ENCODE measurements at regions not wholly inside any gene's neighbourhood (a gene's known extent, or its start where the extent isn't known, plus 50 kb on each side); places are given as distances from the start of the nearest gene placed in this dataset.

- ATAC-seq (ENCODE audit: low FRiP score): no peak
- TF ChIP-seq, protein P1, sequence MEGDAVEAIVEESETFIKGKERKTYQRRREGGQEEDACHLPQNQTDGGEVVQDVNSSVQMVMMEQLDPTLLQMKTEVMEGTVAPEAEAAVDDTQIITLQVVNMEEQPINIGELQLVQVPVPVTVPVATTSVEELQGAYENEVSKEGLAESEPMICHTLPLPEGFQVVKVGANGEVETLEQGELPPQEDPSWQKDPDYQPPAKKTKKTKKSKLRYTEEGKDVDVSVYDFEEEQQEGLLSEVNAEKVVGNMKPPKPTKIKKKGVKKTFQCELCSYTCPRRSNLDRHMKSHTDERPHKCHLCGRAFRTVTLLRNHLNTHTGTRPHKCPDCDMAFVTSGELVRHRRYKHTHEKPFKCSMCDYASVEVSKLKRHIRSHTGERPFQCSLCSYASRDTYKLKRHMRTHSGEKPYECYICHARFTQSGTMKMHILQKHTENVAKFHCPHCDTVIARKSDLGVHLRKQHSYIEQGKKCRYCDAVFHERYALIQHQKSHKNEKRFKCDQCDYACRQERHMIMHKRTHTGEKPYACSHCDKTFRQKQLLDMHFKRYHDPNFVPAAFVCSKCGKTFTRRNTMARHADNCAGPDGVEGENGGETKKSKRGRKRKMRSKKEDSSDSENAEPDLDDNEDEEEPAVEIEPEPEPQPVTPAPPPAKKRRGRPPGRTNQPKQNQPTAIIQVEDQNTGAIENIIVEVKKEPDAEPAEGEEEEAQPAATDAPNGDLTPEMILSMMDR (IDR thresholded peaks at IDR 0.05): no peak
- DNase-seq (ENCODE audit: low spot score): no peak
Observed at GRCh38 chr5:2906302-2907090, 155.0 kb upstream of the IRX2 start.

DNA sequence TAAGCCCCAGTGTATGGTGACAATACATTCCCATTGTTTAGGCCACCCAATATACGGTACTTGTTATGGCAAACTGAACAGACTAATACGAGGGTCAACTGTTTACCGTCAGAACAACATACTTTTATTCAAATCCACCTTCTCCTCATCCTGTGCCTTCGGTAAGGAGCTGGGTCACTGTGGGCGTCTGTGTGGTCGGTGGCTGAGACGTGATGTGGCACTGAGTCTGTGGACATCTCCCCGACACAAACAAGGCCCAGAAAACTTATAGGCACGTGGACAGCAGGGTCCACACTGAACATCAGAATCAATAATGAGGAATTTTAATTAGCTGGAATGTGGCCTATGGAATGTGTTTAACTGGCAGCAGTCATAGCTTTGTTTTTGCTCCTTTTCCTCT lies 154.3 kb upstream of the IRX2 start:
- no peak for DNase-seq (ENCODE audit: low spot score)
- ATAC-seq (ENCODE audit: low FRiP score): no peak
- TF ChIP-seq, protein P1 (IDR thresholded peaks at IDR 0.05): no peak

DNA sequence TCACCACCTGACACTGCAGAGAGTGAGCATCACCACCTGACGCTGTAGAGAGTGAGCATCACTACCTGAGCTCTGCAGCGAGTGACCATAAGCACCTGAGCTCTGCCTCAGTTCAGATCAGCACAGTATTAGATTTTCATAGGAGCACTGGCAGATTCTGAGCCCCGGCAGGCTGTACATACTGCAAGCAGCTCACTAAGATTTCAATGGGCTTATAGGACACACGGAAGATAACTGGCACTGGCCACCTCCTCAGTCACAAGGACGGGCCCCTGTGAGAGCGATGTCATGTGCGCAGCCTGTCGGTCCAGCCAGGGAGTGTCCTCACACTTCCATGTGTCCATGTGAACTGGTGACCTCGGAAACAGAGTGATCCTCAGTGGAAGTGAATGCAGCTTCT lies 153.5 kb upstream of the IRX2 start:
- DNase-seq (ENCODE audit: low spot score) (no peak), ATAC-seq (ENCODE audit: low FRiP score) (no peak)
- TF ChIP-seq, protein P1 (IDR thresholded peaks at IDR 0.05): no peak

- no peak for DNase-seq (ENCODE audit: low spot score)
- TF ChIP-seq, protein P1 (IDR thresholded peaks at IDR 0.05): no peak
Observed at GRCh38 chr5:2904399-2904798, 152.9 kb upstream of the IRX2 start.

GRCh38 chr5:2903451-2904395 lies 152.2 kb upstream of the IRX2 start:
- DNase-seq (ENCODE audit: low spot score) (no peak), ATAC-seq (ENCODE audit: low FRiP score) (no peak)
- TF ChIP-seq, protein P1 (IDR thresholded peaks at IDR 0.05): no peak

More at GRCh38 chr5:2904399-2904798, 152.9 kb upstream of the IRX2 start:
- ATAC-seq (ENCODE audit: low FRiP score): no peak

DNA sequence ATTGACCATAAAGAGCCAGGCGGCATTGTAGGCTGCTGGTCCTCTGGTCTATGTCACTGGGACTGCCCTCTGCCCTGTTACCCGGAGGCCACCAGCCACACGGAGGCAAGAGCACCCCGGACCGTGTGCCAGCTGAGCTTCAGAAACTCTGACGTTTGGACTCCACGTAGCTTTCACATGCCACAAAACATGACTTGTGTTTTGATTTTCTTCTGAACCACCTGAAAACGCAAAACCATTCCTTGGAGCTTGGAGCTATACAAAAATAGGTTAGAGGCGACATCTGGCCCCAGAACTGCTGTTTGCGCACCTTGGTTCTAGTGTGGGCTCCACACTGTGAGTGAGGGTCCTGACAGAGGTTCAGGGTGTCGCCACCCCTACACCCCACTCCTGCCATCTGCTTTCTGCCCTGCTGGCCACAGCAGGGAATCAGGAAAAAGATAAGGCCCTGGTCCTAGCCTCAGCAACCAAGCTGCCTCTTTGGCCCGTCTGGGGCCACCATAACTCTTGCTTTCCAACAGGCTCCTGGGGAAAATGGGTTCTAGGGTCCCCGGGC lies 151.3 kb upstream of the IRX2 start:
- ATAC-seq (ENCODE audit: low FRiP score) (no peak), DNase-seq (ENCODE audit: low spot score) (no peak)
- TF ChIP-seq, protein P1 (IDR thresholded peaks at IDR 0.05): no peak
